Loucy (cell line): ENCODE measurements at regions not wholly inside any gene's neighbourhood (a gene's known extent, or its start where the extent isn't known, plus 50 kb on each side); places are given as distances from the start of the nearest gene placed in this dataset.

Experiments used
- H2AFZ ChIP-seq: fragments of 200-600 bp; sonication (generic); 2 replicates; pipeline ENCODE4 v1.6.0; 2016; ENCODE audit warnings: antibody characterized with exemption, mild to moderate bottlenecking, low read length, moderate library complexity
- H3F3A ChIP-seq: fragments of 200-600 bp; 2 replicates; pipeline ENCODE4 v1.6.0; 2016; ENCODE audit warnings: antibody characterized with exemption, low read depth, mild to moderate bottlenecking
- H3K27me3 ChIP-seq: fragments of 200-600 bp; sonication (generic); 2 replicates; pipeline ENCODE4 v1.6.1; 2014; ENCODE audit warnings: low read length, mild to moderate bottlenecking; ENCODE audit not compliant: insufficient read depth, poor library complexity, severe bottlenecking
- H3K36me3 ChIP-seq: fragments of 200-600 bp; sonication (generic); 2 replicates; pipeline ENCODE4 v1.6.1; 2016; ENCODE audit warnings: low read length; ENCODE audit not compliant: insufficient read depth
- H3K4me1 ChIP-seq: fragments of 200-600 bp; sonication (generic); 2 replicates; pipeline ENCODE4 v1.5.1; 2014; ENCODE audit warnings: low read length, mild to moderate bottlenecking; ENCODE audit not compliant: insufficient read depth, poor library complexity, severe bottlenecking
- H3K4me2 ChIP-seq: fragments of 200-600 bp; sonication (generic); 2 replicates; pipeline ENCODE4 v1.6.0; 2014; ENCODE audit warnings: antibody characterized with exemption, low read length, low read depth, mild to moderate bottlenecking; ENCODE audit not compliant: poor library complexity, severe bottlenecking
- H3K4me3 ChIP-seq: fragments of 200-600 bp; sonication (generic); 2 replicates; pipeline ENCODE4 v1.5.1; 2014; ENCODE audit warnings: low read length, mild to moderate bottlenecking, mixed read lengths; ENCODE audit not compliant: poor library complexity, severe bottlenecking
- H3K79me2 ChIP-seq: fragments of 200-600 bp; sonication (generic); 2 replicates; pipeline ENCODE4 v1.6.1; 2014; ENCODE audit warnings: low read length; ENCODE audit not compliant: insufficient read depth
- H3K9ac ChIP-seq: fragments of 200-600 bp; sonication (generic); 2 replicates; pipeline ENCODE4 v1.6.0; 2014; ENCODE audit warnings: mild to moderate bottlenecking, low read depth, low read length, moderate library complexity; ENCODE audit not compliant: poor library complexity, severe bottlenecking
- H3K9me2 ChIP-seq: fragments of 200-600 bp; sonication (generic); replicated peaks from 2 replicates; pipeline ENCODE4 v1.6.1; 2016; ENCODE audit warnings: low read depth, low read length, mixed read lengths
- H3K9me3 ChIP-seq: fragments of 200-600 bp; sonication (generic); 2 replicates; pipeline ENCODE4 v1.6.1; 2014; ENCODE audit warnings: mild to moderate bottlenecking, antibody characterized with exemption, low read length, low read depth; ENCODE audit not compliant: insufficient read depth
- H4K20me1 ChIP-seq: fragments of 200-600 bp; sonication (generic); 2 replicates; pipeline ENCODE4 v1.6.0; 2014; ENCODE audit warnings: antibody characterized with exemption, low read length, mild to moderate bottlenecking; ENCODE audit not compliant: insufficient read depth, poor library complexity, severe bottlenecking
- CTCF ChIP-seq: fragments of 200-600 bp; sonication (generic); conservative IDR thresholded peaks from 2 replicates; pipeline ENCODE4 v1.5.1; 2014; ENCODE audit warnings: mild to moderate bottlenecking, antibody characterized with exemption, low read length
- EZH2phosphoT487 ChIP-seq: fragments of 200-600 bp; IDR thresholded peaks from 2 replicates; pipeline ENCODE4 v1.6.1; 2018; ENCODE audit warnings: antibody characterized with exemption, mild to moderate bottlenecking, moderate library complexity, borderline replicate concordance

DNA sequence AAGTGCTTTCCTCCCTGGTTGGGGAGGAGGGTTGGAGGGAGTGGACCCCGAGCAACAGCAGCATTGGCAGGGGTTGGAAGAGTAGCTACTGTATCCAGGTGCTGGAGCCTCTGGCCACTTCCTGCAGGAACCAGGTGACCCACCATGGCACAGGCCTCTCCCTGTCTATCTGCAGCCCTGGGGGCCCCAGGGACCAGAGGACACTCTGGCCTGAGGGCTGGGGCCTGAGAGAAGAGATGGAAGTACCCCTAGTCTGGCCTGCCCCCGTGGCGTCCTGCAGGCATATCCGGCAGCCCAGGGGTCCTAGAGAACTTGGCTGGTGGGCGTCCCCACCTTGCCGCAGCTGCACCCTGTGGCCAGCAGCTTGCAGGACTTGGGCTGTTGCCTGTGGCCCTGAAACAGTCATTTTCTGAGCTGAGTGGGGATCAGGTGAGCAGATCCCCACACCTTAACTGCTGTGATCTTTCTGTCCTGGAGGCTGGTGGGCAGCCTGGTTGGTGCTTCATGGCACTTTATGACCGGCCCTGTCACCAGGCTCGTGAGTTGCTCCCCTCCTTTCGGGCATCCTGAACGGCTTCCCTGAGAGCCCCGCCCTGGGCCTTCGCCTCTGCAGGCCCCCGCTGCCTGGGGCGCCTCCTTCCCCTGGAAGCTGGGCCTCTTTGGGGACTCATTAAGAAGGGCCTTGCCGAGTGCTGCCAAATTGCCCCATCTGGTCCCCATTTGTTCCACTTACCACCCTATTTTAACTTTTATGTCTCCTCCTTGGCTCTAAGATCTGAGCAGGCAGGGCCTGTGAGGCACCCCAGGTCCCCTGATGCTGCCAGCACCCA lies 298.6 kb downstream of the SEC14L1 start:
- Histone ChIP-seq H3K27me3 (no peaks in the 10 kb centered on the region), H4K20me1 (peaks cover 12% of the 10 kb centered on the region), H3K4me3 (peak overlapping the region; percentile 3), H3F3A (peaks cover 23% of the 10 kb centered on the region), H3K9ac (peak overlapping the region; percentile 78), H3K4me1 (peaks cover 76% of the 10 kb centered on the region), H3K36me3 (peaks cover 32% of the 10 kb centered on the region; the same call in 1 of the 2 replicates), H3K9me2 (no peaks in the 10 kb centered on the region), H2AFZ (no peak overlapping the region), H3K9me3 (no peaks in the 10 kb centered on the region), H3K79me2 (peaks cover 76% of the 10 kb centered on the region), H3K4me2 (peak overlapping the region; percentile 22)
- TF ChIP-seq CTCF (no peak), EZH2phosphoT487 (no peak)

DNA sequence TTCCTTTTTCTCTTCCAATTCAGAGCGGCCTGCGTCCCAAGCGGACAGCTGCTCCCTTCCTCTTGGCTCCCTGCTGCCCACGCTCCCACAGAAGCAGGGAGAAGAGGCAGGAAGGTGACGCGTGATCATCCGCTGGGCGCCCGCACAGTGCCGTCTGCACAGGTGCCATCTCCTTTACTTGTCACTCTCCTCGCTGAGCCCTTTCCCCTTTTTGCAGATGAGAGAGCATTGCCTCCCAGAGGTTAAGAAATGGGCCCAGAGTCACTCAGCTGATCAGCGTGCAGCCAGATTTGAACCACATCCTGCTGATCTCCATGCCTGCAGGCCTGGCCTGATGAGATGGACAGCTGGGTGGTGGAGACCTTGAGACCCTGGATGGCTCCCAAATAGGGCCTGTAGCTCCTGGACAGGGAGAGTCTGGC lies 299.8 kb downstream of the SEC14L1 start:
- peaks cover 32% of the 10 kb centered on the region for H3F3A ChIP-seq

GRCh38 chr17:77441130-77441920 lies 300.6 kb downstream of the SEC14L1 start:
- Histone ChIP-seq H3K9ac (peak overlapping the region; percentile 78), H3K36me3 (peaks cover 16% of the 10 kb centered on the region; the same call in 1 of the 2 replicates), H3K4me2 (peak overlapping the region; percentile 85), H2AFZ (no peak overlapping the region), H3K9me2 (no peaks in the 10 kb centered on the region), H3F3A (peaks cover 34% of the 10 kb centered on the region), H3K9me3 (no peaks in the 10 kb centered on the region), H3K79me2 (peaks cover 67% of the 10 kb centered on the region), H3K27me3 (no peaks in the 10 kb centered on the region), H3K4me3 (peak overlapping the region; percentile 68), H3K4me1 (peaks cover 93% of the 10 kb centered on the region), H4K20me1 (peaks cover 5% of the 10 kb centered on the region)
- TF ChIP-seq EZH2phosphoT487 (no peak), CTCF (0 out of 2 replicates have a peak, but pooled peaks have one; percentile 13)

More for the DNA sequence above, 299.8 kb downstream of the SEC14L1 start:
- H3K9me2 ChIP-seq = no peaks in the 10 kb centered on the region
- no peaks in the 10 kb centered on the region for H3K9me3 ChIP-seq
- H3K4me3 ChIP-seq = peak overlapping the region; percentile 68
- H3K9ac ChIP-seq = peak overlapping the region; percentile 78
- H2AFZ ChIP-seq = no peak overlapping the region
- H3K4me1 ChIP-seq = peaks cover 88% of the 10 kb centered on the region
- H3K27me3 ChIP-seq = no peaks in the 10 kb centered on the region
- peaks cover 74% of the 10 kb centered on the region for H3K79me2 ChIP-seq
- no peak for TF ChIP-seq CTCF
- TF ChIP-seq EZH2phosphoT487 = no peak
- H3K36me3 ChIP-seq = peaks cover 20% of the 10 kb centered on the region; the same call in 1 of the 2 replicates
- H3K4me2 ChIP-seq = peak overlapping the region; percentile 85
- peaks cover 12% of the 10 kb centered on the region for H4K20me1 ChIP-seq
